Heart left ventricle (tissue), 13 donors: ENCODE measurements at regions not wholly inside any gene's neighbourhood (a gene's known extent, or its start where the extent isn't known, plus 50 kb on each side); places are given as distances from the start of the nearest gene placed in this dataset.

Experiments
- POLR2A ChIP-seq, 2 donors: fragments of 450-650 bp; IDR thresholded peaks; one replicate each; pipeline ENCODE4 v1.6.1; 2017; ENCODE audit warnings: antibody characterized with exemption in 2 of 2, mild to moderate bottlenecking in 2 of 2, moderate library complexity in 2 of 2
- TF ChIP-seq, protein P1 (sequence below), 12 donors: fragments of 200-600 bp; sonication (generic) in 4 of 12; IDR thresholded peaks; one replicate each; pipeline versions ENCODE4 v1.5.0 to v1.8.0; 2018 to 2022; ENCODE audit warnings: antibody characterized with exemption in 12 of 12, mild to moderate bottlenecking in 5 of 12
- donor health status: ischemic (EF 13 %, LVEDD 7.1; RV severe dilation, severe dysfunction).
- donor health status: DM: no; HTN: yes; CAD: no.
- donor health status: DM: no; HTN: no; CAD: no.
- donor health status: ischemic (EF 25% LVEDD 6.9; RV normal size, moderate dysfunction).
- donor health status: ischemic (EF 25% LVEDD 5.7; RV mildly dilated, moderate dysfunction).
- donor health status: ischemic (EF 35%, LVEDD 5.7; RV mildly dilated, moderate dysfunction).
- donor health status: nonischemic (EF 11% LVEDD 7.7; RV severe dilation, severe dysfunction).
- donor health status: DM: yes; HTN: yes; CAD: no.
- donor health status: PGD.
- donor health status: ischemic (EF 29% LVEDD 5.4; RV normal size, mild dysfunction).
- donor health status: nonischemic (EF 23%, LVEDD 6.1; RV moderate dilation, normal function).

- TF ChIP-seq, protein P1, sequence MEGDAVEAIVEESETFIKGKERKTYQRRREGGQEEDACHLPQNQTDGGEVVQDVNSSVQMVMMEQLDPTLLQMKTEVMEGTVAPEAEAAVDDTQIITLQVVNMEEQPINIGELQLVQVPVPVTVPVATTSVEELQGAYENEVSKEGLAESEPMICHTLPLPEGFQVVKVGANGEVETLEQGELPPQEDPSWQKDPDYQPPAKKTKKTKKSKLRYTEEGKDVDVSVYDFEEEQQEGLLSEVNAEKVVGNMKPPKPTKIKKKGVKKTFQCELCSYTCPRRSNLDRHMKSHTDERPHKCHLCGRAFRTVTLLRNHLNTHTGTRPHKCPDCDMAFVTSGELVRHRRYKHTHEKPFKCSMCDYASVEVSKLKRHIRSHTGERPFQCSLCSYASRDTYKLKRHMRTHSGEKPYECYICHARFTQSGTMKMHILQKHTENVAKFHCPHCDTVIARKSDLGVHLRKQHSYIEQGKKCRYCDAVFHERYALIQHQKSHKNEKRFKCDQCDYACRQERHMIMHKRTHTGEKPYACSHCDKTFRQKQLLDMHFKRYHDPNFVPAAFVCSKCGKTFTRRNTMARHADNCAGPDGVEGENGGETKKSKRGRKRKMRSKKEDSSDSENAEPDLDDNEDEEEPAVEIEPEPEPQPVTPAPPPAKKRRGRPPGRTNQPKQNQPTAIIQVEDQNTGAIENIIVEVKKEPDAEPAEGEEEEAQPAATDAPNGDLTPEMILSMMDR (IDR thresholded peaks at IDR 0.05): no peak
- TF ChIP-seq POLR2A (IDR thresholded peaks at IDR 0.05): no peak
These were observed 185.1 kb upstream of the CNTNAP5 start for GRCh38 chr2:123840016-123840415.
